Heart right ventricle (tissue), 16 donors: ENCODE measurements at regions not wholly inside any gene's neighbourhood (a gene's known extent, or its start where the extent isn't known, plus 50 kb on each side); places are given as distances from the start of the nearest gene placed in this dataset.

Source experiments
- ATAC-seq, 8 donors: fragments of 200-7000 bp; cut with Tn5 transposase; one replicate each; pipeline ENCODE4 v1.9.1; 2020; ENCODE audit warnings: mild to moderate bottlenecking in 8 of 8, moderate library complexity in 8 of 8, moderate number of reproducible peaks in 1 of 8
- DNase-seq, 2 donors: peaks; one replicate each; pipeline ENCODE4 v3.0.0-alpha.2; 2020
- H3K27ac ChIP-seq, 10 donors: fragments of 200-600 bp; sonication (generic) in 2 of 10; one replicate each; pipeline versions ENCODE4 v1.5.0 to v1.8.0; 2020 to 2022; ENCODE audit warnings: mild to moderate bottlenecking in 3 of 10
- H3K27me3 ChIP-seq, 7 donors: fragments of 200-600 bp; one replicate each; pipeline ENCODE4 v1.8.0; 2021 to 2022; ENCODE audit warnings: mild to moderate bottlenecking in 2 of 7
- H3K36me3 ChIP-seq, 9 donors: fragments of 200-600 bp; sonication (generic) in 1 of 9; one replicate each; pipeline versions ENCODE4 v1.5.0 to v1.8.0; 2020 to 2022; ENCODE audit warnings: mild to moderate bottlenecking in 2 of 9
- H3K4me1 ChIP-seq, 9 donors: fragments of 200-600 bp; sonication (generic) in 1 of 9; one replicate each; pipeline versions ENCODE4 v1.5.0 to v1.8.0; 2020 to 2022; ENCODE audit warnings: mild to moderate bottlenecking in 4 of 9
- H3K4me3 ChIP-seq, 10 donors: fragments of 200-600 bp; sonication (generic) in 2 of 10; one replicate each; pipeline versions ENCODE4 v1.5.0 to v1.8.0; 2020 to 2022; ENCODE audit warnings: mild to moderate bottlenecking in 7 of 10, moderate library complexity in 2 of 10
- H3K9me3 ChIP-seq, 11 donors: fragments of 200-600 bp in 10 of 11; sonication (generic) in 2 of 11; one replicate each; pipeline versions ENCODE4 v1.5.0 to v1.8.0; 2013 to 2022; ENCODE audit warnings: mild to moderate bottlenecking in 2 of 11, control low read depth in 1 of 11, moderate library complexity in 1 of 11
- WGBS, 2 donors: extraction: QIAGEN DNeasy Blood & Tissue Kit; methylation state at CpG; one replicate each; pipeline ENCODE4 v1.1.7; 2013; ENCODE audit warnings: inconsistent platforms in 1 of 2; 5-methylcytosine and 5-hydroxymethylcytosine counted together
- intact Hi-C, 10 donors: fragments of 100-400 bp; cut with DNase I; formaldehyde crosslinking; loops; one replicate each; pipeline versions ENCODE4 v1.11.1 to v1.14.2; 2022
- TF ChIP-seq, protein P1 (sequence below), 9 donors: fragments of 200-600 bp; sonication (generic) in 2 of 9; IDR thresholded peaks; one replicate each; pipeline versions ENCODE4 v1.5.0 to v1.8.0; 2021 to 2022; ENCODE audit warnings: antibody characterized with exemption in 9 of 9, mild to moderate bottlenecking in 5 of 9, moderate library complexity in 1 of 9
- donor health status: Arrhythmogenic right ventricular cardiomyopathy.
- donor health status: ischemic (EF 13 %, LVEDD 7.1; RV severe dilation, severe dysfunction).
- donor health status: healthy with polysubstance abuse.
- donor health status: DM: no; HTN: yes; CAD: no.
- donor health status: DM: no; HTN: no; CAD: no.
- donor health status: ischemic (EF 25% LVEDD 6.9; RV normal size, moderate dysfunction).
- donor health status: ischemic (EF 25% LVEDD 5.7; RV mildly dilated, moderate dysfunction).
- donor health status: healthy.
- donor health status: DM: yes; HTN: yes; CAD: no.
- donor health status: Ischemic cardiomyopathy.
- donor health status: ischemic (EF 35%, LVEDD 5.7; RV mildly dilated, moderate dysfunction).
- donor health status: nonischemic (EF 11% LVEDD 7.7; RV severe dilation, severe dysfunction).
- donor health status: DM: yes; HTN: yes; CAD: no.
- donor health status: PGD.
- donor health status: ischemic (EF 29% LVEDD 5.4; RV normal size, mild dysfunction).
- donor health status: nonischemic (EF 23%, LVEDD 6.1; RV moderate dilation, normal function).

DNA sequence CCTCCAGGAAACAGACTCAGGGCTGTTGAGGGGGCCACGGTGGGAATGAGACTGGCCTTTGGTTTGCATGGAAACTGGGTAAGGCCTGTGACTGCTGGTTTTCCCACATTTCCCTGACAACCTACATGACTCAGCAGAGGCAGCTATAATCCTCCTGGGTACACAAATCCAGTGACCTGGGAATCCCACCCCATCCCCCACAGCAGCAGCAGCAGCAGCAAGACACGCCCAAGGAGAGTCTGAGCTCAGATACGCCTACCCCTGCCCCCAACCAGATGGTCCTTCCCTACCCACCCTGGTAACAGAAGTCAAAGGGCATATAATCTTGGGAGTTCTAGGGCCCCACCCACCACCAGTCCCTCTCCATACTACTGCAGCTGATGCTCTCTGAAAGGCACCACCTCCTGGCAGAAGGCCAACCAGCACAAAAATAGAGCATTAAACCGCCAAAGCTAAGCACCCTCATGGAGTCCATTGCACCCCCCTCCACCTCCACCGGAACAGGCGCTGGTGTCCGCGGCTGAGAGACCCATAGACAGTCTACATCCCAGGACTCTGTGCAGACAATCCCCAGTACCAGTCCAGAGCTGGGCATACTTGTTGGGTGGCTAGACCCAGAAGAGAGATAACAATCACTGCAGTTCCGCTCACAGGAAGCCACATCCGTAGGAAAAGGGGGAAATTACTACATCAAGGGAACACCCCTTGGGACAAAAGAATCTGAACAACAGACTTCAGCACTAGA is 237.2 kb upstream of the SPRY2 start:
- peak; percentile 15 to 16 for DNase-seq
- TF ChIP-seq, protein P1, sequence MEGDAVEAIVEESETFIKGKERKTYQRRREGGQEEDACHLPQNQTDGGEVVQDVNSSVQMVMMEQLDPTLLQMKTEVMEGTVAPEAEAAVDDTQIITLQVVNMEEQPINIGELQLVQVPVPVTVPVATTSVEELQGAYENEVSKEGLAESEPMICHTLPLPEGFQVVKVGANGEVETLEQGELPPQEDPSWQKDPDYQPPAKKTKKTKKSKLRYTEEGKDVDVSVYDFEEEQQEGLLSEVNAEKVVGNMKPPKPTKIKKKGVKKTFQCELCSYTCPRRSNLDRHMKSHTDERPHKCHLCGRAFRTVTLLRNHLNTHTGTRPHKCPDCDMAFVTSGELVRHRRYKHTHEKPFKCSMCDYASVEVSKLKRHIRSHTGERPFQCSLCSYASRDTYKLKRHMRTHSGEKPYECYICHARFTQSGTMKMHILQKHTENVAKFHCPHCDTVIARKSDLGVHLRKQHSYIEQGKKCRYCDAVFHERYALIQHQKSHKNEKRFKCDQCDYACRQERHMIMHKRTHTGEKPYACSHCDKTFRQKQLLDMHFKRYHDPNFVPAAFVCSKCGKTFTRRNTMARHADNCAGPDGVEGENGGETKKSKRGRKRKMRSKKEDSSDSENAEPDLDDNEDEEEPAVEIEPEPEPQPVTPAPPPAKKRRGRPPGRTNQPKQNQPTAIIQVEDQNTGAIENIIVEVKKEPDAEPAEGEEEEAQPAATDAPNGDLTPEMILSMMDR (IDR thresholded peaks at IDR 0.05): no peak
- peak in 6 of 8 donors; percentile 29 to 72 (median 55) for ATAC-seq
- no peak overlapping the region for H3K4me3 ChIP-seq
- peaks cover 0 to 16% (median 0%) of the 10 kb centered on the region in 11 donors for H3K9me3 ChIP-seq
- peaks cover 0 to 13% (median 0%) of the 10 kb centered on the region in 9 donors for H3K4me1 ChIP-seq
- peak overlapping the region in 1 of 10 donors; percentile 11 for H3K27ac ChIP-seq
- intact Hi-C loops: loop anchor here in 1 of 10 donors (10.0 kb wide), 1 partner anchor 233 kb away; the partner anchor contains the start of gene SPRY2
- H3K36me3 ChIP-seq: no peaks in the 10 kb centered on the region
- H3K27me3 ChIP-seq: no peaks in the 10 kb centered on the region
- WGBS, 2 donors: 67 to 77% methylated on average over 10 of the region's 10 CpGs

DNA sequence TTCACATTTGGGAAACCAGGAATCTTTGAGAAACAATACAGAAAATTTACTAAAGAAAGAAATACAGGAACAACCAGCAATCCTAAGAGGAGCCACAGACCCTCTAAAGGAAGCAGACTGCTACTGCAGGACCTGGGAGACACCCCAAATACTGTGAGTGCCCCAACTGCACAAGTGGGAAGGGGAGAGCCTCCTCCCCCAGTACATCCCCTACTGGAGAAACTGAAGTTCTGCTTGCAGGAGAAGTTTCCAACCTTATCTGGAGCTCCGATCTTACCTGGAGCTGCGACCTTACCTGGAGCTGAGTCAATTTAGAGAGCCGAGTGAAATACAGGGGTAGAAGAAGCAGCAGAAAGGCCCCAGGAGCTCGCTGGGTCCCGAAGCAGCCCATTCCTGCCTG is 236.4 kb upstream of the SPRY2 start:
- DNase-seq: no peak
- intact Hi-C loops: loop anchor here in 1 of 10 donors (10.0 kb wide), 1 partner anchor 232 kb away; the partner anchor contains the start of gene SPRY2
- Histone ChIP-seq H3K27ac (no peak overlapping the region), H3K36me3 (no peaks in the 10 kb centered on the region), H3K4me3 (no peak overlapping the region), H3K27me3 (no peaks in the 10 kb centered on the region), H3K4me1 (peaks cover 0 to 14% (median 0%) of the 10 kb centered on the region in 9 donors), H3K9me3 (peaks cover 0 to 12% (median 0%) of the 10 kb centered on the region in 11 donors)
- WGBS, 2 donors: 70 to 93% methylated on average over 5 of the region's 5 CpGs
- TF ChIP-seq, protein P1 (IDR thresholded peaks at IDR 0.05): no peak
- no peak for ATAC-seq

DNA sequence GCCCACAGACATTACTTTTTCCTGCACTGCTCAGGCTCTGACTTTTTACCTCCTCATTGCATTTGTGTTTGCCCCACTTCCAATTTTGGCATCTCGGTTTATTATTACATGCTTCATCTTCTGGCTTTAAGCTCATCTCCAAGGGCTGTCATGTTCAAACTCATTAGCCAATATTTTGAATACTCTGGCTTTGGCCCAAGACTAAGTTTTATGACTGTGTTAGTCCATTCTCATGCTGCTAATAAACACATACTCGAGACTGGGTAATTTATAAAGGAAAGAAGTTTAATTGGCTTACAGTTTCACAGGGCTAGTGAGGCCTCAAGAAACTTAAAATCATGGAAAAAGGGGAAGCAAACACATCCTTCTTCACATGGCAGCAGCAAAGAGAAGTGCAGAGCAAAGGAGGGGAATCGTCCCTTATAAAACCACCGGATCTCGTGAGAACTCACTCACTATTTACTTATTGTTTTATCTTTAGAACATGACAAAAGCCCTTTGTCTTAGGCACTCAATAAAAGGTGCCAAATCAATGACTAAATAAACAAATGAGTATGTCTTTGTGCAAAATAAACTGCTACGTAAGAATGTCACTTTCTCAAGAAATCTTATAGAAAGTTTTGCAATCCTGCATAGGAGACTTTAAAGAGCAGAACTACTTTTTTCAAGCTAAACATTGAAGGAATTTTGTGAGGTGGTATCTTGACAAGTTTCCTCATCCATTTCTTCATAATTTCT is 233.4 kb upstream of the SPRY2 start:
- no peak overlapping the region for H3K4me3 ChIP-seq
- H3K9me3 ChIP-seq: no peaks in the 10 kb centered on the region
- ATAC-seq (peak in 1 of 8 donors; percentile 41), DNase-seq (no peak)
- WGBS, 2 donors: 58 to 68% methylated on average over 6 of the region's 6 CpGs
- TF ChIP-seq, protein P1 (IDR thresholded peaks at IDR 0.05): no peak
- no peaks in the 10 kb centered on the region for H3K36me3 ChIP-seq
- intact Hi-C loops: loop anchor here in 1 of 10 donors (10.0 kb wide), 1 partner anchor 229 kb away; the partner anchor contains the start of gene SPRY2
- H3K4me1 ChIP-seq: peaks cover 0 to 26% (median 8%) of the 10 kb centered on the region in 9 donors
- no peaks in the 10 kb centered on the region for H3K27me3 ChIP-seq
- H3K27ac ChIP-seq: no peak overlapping the region

DNA sequence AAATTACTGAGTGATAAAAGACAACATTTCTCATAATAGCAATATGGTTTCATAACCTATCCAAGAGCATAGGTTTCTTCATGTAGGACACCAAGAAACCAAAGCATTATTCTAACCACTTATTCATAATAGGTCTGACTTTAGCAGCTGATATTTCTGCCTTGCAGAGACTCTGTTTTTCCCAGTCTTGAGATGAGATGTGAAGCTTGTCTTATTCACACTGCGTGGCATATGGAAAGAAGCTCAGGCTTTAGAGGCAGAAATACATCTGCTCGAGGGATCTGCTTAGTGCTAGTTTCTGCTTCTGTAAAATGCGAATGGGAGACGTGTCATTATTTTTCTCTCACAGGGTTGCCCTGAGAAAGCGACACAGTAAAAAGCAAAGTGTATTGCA is 232.0 kb upstream of the SPRY2 start:
- ATAC-seq (no peak), DNase-seq (no peak)
- TF ChIP-seq, protein P1 (IDR thresholded peaks at IDR 0.05): no peak
- Histone ChIP-seq H3K27me3 (no peaks in the 10 kb centered on the region), H3K4me3 (no peak overlapping the region), H3K36me3 (no peaks in the 10 kb centered on the region), H3K9me3 (no peaks in the 10 kb centered on the region), H3K4me1 (peaks cover 0 to 23% (median 8%) of the 10 kb centered on the region in 9 donors), H3K27ac (no peak overlapping the region)
- WGBS, 2 donors: 89 to 90% methylated on average over 5 of the region's 5 CpGs
- intact Hi-C loops: loop anchor here in 1 of 10 donors (10.0 kb wide), 1 partner anchor 228 kb away; the partner anchor contains the start of gene SPRY2
